ENCODE measurements at regions not wholly inside any gene's neighbourhood (a gene's known extent, or its start where the extent isn't known, plus 50 kb on each side); places are given as distances from the start of the nearest gene placed in this dataset.

DNA sequence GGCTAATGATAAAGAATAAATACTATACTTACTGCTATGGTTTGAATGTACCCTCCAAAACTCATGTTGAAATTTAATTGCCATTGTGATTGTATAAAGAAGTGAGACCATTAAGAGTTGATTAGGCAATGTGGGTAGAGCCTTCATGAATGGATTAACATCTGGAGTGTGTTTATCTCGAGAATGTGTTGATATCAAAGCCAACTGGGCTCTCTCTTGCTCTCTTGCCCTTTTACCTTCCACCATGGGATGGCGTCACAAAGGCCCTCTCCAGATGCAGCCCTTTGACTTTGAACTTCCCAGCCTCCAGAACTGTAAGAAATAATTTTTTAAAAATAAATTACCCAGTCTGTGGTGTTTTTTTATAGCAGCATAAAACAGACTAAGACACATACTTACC is 50.1 kb upstream of the GHITM start:
- DNase-seq, result no peak
